ENCODE measurements at regions not wholly inside any gene's neighbourhood (a gene's known extent, or its start where the extent isn't known, plus 50 kb on each side); places are given as distances from the start of the nearest gene placed in this dataset.

GRCh38 chr11:109507836-109508561, 86.0 kb downstream of the C11orf87 start:
- H3K4me3 ChIP-seq (ENCODE audit: low read depth, low read length): no peak overlapping the region
- no peak for FAIRE-seq
- DNase-seq (ENCODE audit: low read depth): no peak
- TF ChIP-seq CTCF (IDR thresholded peaks at IDR 0.05; ENCODE audit: insufficient read depth, low read length, severe bottlenecking): no peak
- peaks cover 1% of the 10 kb centered on the region for H3K27me3 ChIP-seq (ENCODE audit: control insufficient read depth, insufficient read depth, low read length)
- no peaks in the 10 kb centered on the region for H3K36me3 ChIP-seq (ENCODE audit: control insufficient read depth, insufficient read depth, low read length)

- FAIRE-seq: no peak
- Histone ChIP-seq H3K27me3 (ENCODE audit: control insufficient read depth, insufficient read depth, low read length) (peaks cover 1% of the 10 kb centered on the region), H3K36me3 (ENCODE audit: control insufficient read depth, insufficient read depth, low read length) (no peaks in the 10 kb centered on the region), H3K4me3 (ENCODE audit: low read depth, low read length) (no peak overlapping the region)
- DNase-seq (ENCODE audit: low read depth): no peak
- no peak for TF ChIP-seq CTCF (IDR thresholded peaks at IDR 0.05; ENCODE audit: insufficient read depth, low read length, severe bottlenecking)
Observed at GRCh38 chr11:109508943-109509342, 87.0 kb downstream of the C11orf87 start.

GRCh38 chr11:109510316-109510715, 88.3 kb downstream of the C11orf87 start:
- H3K4me3 ChIP-seq (ENCODE audit: low read depth, low read length): no peak overlapping the region
- FAIRE-seq (no peak), DNase-seq (ENCODE audit: low read depth) (no peak)
- H3K36me3 ChIP-seq (ENCODE audit: control insufficient read depth, insufficient read depth, low read length): no peaks in the 10 kb centered on the region
- H3K27me3 ChIP-seq (ENCODE audit: control insufficient read depth, insufficient read depth, low read length): no peaks in the 10 kb centered on the region
- no peak for TF ChIP-seq CTCF (IDR thresholded peaks at IDR 0.05; ENCODE audit: insufficient read depth, low read length, severe bottlenecking)

GRCh38 chr11:109511598-109511997, 89.6 kb downstream of the C11orf87 start:
- Histone ChIP-seq H3K4me3 (ENCODE audit: low read depth, low read length) (no peak overlapping the region), H3K36me3 (ENCODE audit: control insufficient read depth, insufficient read depth, low read length) (no peaks in the 10 kb centered on the region), H3K27me3 (ENCODE audit: control insufficient read depth, insufficient read depth, low read length) (no peaks in the 10 kb centered on the region)
- TF ChIP-seq CTCF (IDR thresholded peaks at IDR 0.05; ENCODE audit: insufficient read depth, low read length, severe bottlenecking): no peak
- FAIRE-seq (no peak), DNase-seq (ENCODE audit: low read depth) (peak; percentile 43)

- DNase-seq (ENCODE audit: low read depth) (peak; percentile 27), FAIRE-seq (no peak)
- no peak for TF ChIP-seq CTCF (IDR thresholded peaks at IDR 0.05; ENCODE audit: insufficient read depth, low read length, severe bottlenecking)
- H3K27me3 ChIP-seq (ENCODE audit: control insufficient read depth, insufficient read depth, low read length): no peaks in the 10 kb centered on the region
- H3K4me3 ChIP-seq (ENCODE audit: low read depth, low read length): no peak overlapping the region
- H3K36me3 ChIP-seq (ENCODE audit: control insufficient read depth, insufficient read depth, low read length): no peaks in the 10 kb centered on the region
Observed at GRCh38 chr11:109512249-109512648, 90.3 kb downstream of the C11orf87 start.

GRCh38 chr11:109512680-109513079, 90.7 kb downstream of the C11orf87 start:
- FAIRE-seq: no peak
- no peak overlapping the region for H3K4me3 ChIP-seq (ENCODE audit: low read depth, low read length)
- TF ChIP-seq CTCF (IDR thresholded peaks at IDR 0.05; ENCODE audit: insufficient read depth, low read length, severe bottlenecking): no peak
- no peaks in the 10 kb centered on the region for H3K36me3 ChIP-seq (ENCODE audit: control insufficient read depth, insufficient read depth, low read length)
- no peaks in the 10 kb centered on the region for H3K27me3 ChIP-seq (ENCODE audit: control insufficient read depth, insufficient read depth, low read length)
- DNase-seq (ENCODE audit: low read depth): no peak
